ENCODE measurements at regions not wholly inside any gene's neighbourhood (a gene's known extent, or its start where the extent isn't known, plus 50 kb on each side); places are given as distances from the start of the nearest gene placed in this dataset.

DNA sequence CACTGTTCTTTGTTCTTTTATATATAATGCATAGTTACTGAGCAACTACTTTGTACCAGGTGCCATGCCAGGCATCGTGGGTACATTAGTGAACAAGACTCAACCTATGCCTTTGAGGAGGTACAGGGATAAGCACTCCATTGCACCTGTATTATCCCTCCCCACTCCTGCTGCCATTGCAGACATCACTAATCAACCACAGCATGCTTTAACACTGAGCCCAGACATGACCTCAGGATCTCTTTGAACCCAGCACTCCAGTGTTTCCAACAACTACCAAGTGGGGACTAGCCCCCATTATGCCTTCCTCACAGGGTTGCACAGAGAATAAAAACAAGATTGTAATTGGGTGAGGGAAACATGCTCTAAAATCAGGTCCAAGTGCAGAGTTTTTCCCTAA lies 60.5 kb upstream of the COL13A1 start:
- TF ChIP-seq, protein P1, sequence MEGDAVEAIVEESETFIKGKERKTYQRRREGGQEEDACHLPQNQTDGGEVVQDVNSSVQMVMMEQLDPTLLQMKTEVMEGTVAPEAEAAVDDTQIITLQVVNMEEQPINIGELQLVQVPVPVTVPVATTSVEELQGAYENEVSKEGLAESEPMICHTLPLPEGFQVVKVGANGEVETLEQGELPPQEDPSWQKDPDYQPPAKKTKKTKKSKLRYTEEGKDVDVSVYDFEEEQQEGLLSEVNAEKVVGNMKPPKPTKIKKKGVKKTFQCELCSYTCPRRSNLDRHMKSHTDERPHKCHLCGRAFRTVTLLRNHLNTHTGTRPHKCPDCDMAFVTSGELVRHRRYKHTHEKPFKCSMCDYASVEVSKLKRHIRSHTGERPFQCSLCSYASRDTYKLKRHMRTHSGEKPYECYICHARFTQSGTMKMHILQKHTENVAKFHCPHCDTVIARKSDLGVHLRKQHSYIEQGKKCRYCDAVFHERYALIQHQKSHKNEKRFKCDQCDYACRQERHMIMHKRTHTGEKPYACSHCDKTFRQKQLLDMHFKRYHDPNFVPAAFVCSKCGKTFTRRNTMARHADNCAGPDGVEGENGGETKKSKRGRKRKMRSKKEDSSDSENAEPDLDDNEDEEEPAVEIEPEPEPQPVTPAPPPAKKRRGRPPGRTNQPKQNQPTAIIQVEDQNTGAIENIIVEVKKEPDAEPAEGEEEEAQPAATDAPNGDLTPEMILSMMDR (IDR thresholded peaks at IDR 0.05; ENCODE audit: low read depth, low read length), result no peak
- TF ChIP-seq EZH2phosphoT487 (IDR thresholded peaks at IDR 0.05; ENCODE audit: low read depth), result no peak
- no peaks in the 10 kb centered on the region for H3K9me3 ChIP-seq (ENCODE audit: insufficient read depth, low read length)
- H3K36me3 ChIP-seq (replicated peaks; ENCODE audit: low read depth, low read length), result no peaks in the 10 kb centered on the region
- H4K20me1 ChIP-seq (ENCODE audit: insufficient read depth, low read length), result no peaks in the 10 kb centered on the region; the same call in 1 of the 2 replicates
- no peak overlapping the region for H2AFZ ChIP-seq (ENCODE audit: low read depth, low read length)
- H3K9ac ChIP-seq (ENCODE audit: low read length), result no peak overlapping the region
- no peak overlapping the region for H3K4me2 ChIP-seq (ENCODE audit: low read length)
- H3K79me2 ChIP-seq (ENCODE audit: low read length), result no peaks in the 10 kb centered on the region
- no peak overlapping the region for H3K4me3 ChIP-seq (ENCODE audit: low read length)
- peaks cover 25% of the 10 kb centered on the region for H3K27me3 ChIP-seq (ENCODE audit: low read depth, low read length)
- H3K4me1 ChIP-seq (ENCODE audit: low read length), result peaks cover 17% of the 10 kb centered on the region
- H3K27ac ChIP-seq (ENCODE audit: low read length), result no peak overlapping the region

DNA sequence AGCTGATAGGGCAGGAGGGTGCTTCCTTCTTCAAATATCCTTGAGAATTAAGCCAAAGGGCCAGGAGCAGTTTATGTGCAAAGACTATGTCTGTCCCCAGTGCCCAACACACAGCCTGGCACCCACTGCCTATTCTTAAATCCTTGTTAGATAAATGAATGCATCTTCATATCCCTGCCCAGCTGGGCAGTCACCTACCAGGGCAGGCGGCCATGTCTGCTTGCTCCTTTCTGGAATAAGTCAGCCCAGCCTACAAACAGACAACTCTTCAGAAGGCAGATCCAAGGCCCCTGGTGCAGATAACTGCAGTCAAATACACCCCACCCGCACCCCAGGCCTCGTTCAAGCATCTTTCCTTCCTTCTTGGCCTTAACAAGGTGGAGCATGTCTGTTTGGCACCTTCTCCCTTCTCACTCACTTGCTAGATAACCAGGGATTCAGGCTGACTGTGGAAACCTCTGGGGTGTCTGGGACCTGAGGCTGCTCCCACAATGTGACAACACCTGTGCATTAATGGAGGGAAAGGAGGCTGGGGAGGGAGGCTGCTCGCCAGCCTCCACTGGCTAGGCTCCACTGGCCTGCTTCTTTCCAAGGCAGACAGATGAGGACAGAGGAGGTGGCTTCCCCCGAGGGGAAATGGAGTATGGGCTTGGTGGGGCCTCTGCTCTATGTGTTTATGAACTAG lies 59.9 kb upstream of the COL13A1 start:
- peaks cover 25% of the 10 kb centered on the region for H3K27me3 ChIP-seq (ENCODE audit: low read depth, low read length)

DNA sequence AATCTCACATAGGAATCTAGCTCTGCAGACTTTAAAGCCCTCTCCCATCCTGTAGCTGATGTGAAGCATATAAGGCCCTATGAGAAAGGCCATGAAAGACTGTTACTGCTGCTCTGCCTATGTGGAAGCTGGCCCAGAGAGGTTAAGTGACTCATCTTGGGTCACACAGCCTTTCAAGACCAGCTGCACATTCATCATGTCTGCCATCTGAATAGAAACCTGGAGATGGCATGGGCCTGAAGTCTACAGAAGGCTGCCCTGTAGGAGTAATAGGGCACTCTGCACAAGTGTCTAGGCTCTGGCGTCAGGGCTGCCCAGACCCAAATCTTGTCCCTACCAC lies 59.4 kb upstream of the COL13A1 start:
- Histone ChIP-seq H3K27me3 (ENCODE audit: low read depth, low read length) (peaks cover 25% of the 10 kb centered on the region), H3K79me2 (ENCODE audit: low read length) (no peaks in the 10 kb centered on the region), H3K27ac (ENCODE audit: low read length) (no peak overlapping the region), H2AFZ (ENCODE audit: low read depth, low read length) (no peak overlapping the region), H3K4me3 (ENCODE audit: low read length) (no peak overlapping the region), H3K36me3 (replicated peaks; ENCODE audit: low read depth, low read length) (no peaks in the 10 kb centered on the region), H4K20me1 (ENCODE audit: insufficient read depth, low read length) (no peaks in the 10 kb centered on the region; the same call in 1 of the 2 replicates), H3K9ac (ENCODE audit: low read length) (no peak overlapping the region), H3K4me2 (ENCODE audit: low read length) (no peak overlapping the region), H3K9me3 (ENCODE audit: insufficient read depth, low read length) (no peaks in the 10 kb centered on the region), H3K4me1 (ENCODE audit: low read length) (peaks cover 25% of the 10 kb centered on the region)
- TF ChIP-seq, protein P1 (IDR thresholded peaks at IDR 0.05; ENCODE audit: low read depth, low read length), result no peak
- no peak for TF ChIP-seq EZH2phosphoT487 (IDR thresholded peaks at IDR 0.05; ENCODE audit: low read depth)

More for the DNA sequence above, 59.9 kb upstream of the COL13A1 start:
- Histone ChIP-seq H3K9me3 (ENCODE audit: insufficient read depth, low read length) (no peaks in the 10 kb centered on the region), H3K27ac (ENCODE audit: low read length) (no peak overlapping the region), H3K36me3 (replicated peaks; ENCODE audit: low read depth, low read length) (no peaks in the 10 kb centered on the region), H3K79me2 (ENCODE audit: low read length) (no peaks in the 10 kb centered on the region), H2AFZ (ENCODE audit: low read depth, low read length) (no peak overlapping the region), H3K4me1 (ENCODE audit: low read length) (peaks cover 20% of the 10 kb centered on the region), H3K9ac (ENCODE audit: low read length) (no peak overlapping the region), H3K4me2 (ENCODE audit: low read length) (no peak overlapping the region), H3K4me3 (ENCODE audit: low read length) (no peak overlapping the region), H4K20me1 (ENCODE audit: insufficient read depth, low read length) (no peaks in the 10 kb centered on the region; the same call in 1 of the 2 replicates)
- no peak for TF ChIP-seq EZH2phosphoT487 (IDR thresholded peaks at IDR 0.05; ENCODE audit: low read depth)
- TF ChIP-seq, protein P1 (IDR thresholded peaks at IDR 0.05; ENCODE audit: low read depth, low read length), result no peak

DNA sequence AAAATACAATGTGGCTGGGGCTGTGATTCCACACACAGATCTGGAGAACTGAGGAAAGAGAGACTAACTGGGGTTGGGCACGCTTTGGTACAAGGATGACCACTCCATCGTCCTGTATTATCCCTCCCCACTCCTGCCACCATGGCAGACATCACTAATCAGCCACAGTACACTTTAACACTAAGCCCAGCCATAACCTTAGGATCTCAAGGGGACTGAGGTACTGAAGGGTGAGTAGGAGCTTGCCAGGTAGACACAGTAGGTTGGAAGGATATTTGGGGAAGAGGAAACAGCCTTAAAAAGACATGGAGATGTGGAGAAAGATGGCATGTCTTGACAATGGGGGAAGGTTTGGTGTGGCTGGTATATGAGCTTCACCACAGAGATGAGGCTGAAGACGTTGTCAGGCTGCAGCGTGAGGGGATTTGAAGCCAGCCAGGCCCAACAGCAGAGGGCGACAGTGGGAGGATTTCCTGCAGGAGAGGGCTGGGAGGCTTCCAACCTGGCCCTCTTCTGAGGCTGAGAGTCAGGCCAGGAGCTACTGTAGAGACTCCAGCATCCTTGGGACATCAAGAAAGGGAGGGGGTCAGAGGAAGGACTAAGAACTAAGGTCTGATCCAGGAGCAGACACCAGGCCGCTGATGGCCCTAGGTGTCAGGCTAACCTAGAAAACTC lies 58.6 kb upstream of the COL13A1 start:
- Histone ChIP-seq H3K79me2 (ENCODE audit: low read length) (no peaks in the 10 kb centered on the region), H3K27me3 (ENCODE audit: low read depth, low read length) (peaks cover 25% of the 10 kb centered on the region), H3K36me3 (replicated peaks; ENCODE audit: low read depth, low read length) (no peaks in the 10 kb centered on the region), H2AFZ (ENCODE audit: low read depth, low read length) (no peak overlapping the region), H3K4me2 (ENCODE audit: low read length) (no peak overlapping the region), H3K4me3 (ENCODE audit: low read length) (no peak overlapping the region), H3K9me3 (ENCODE audit: insufficient read depth, low read length) (no peaks in the 10 kb centered on the region), H3K4me1 (ENCODE audit: low read length) (peaks cover 32% of the 10 kb centered on the region), H3K9ac (ENCODE audit: low read length) (no peak overlapping the region), H4K20me1 (ENCODE audit: insufficient read depth, low read length) (no peaks in the 10 kb centered on the region; the same call in 1 of the 2 replicates), H3K27ac (ENCODE audit: low read length) (no peak overlapping the region)
- TF ChIP-seq, protein P1 (IDR thresholded peaks at IDR 0.05; ENCODE audit: low read depth, low read length), result peak; percentile 50
- no peak for TF ChIP-seq EZH2phosphoT487 (IDR thresholded peaks at IDR 0.05; ENCODE audit: low read depth)
